ENCODE measurements at regions not wholly inside any gene's neighbourhood (a gene's known extent, or its start where the extent isn't known, plus 50 kb on each side); places are given as distances from the start of the nearest gene placed in this dataset.

- TF ChIP-seq CTCF (IDR thresholded peaks at IDR 0.05): no peak
- TF ChIP-seq POLR2A (IDR thresholded peaks at IDR 0.05): no peak
Observed at GRCh38 chr4:42311591-42311990, 85.7 kb upstream of the SHISA3 start.
